ENCODE measurements at regions not wholly inside any gene's neighbourhood (a gene's known extent, or its start where the extent isn't known, plus 50 kb on each side); places are given as distances from the start of the nearest gene placed in this dataset.
"Not testable (repeated sequence)": the region's sequence is repeated elsewhere in the genome, so short reads cannot be mapped to it uniquely, and the experiment has no call there.

DNA sequence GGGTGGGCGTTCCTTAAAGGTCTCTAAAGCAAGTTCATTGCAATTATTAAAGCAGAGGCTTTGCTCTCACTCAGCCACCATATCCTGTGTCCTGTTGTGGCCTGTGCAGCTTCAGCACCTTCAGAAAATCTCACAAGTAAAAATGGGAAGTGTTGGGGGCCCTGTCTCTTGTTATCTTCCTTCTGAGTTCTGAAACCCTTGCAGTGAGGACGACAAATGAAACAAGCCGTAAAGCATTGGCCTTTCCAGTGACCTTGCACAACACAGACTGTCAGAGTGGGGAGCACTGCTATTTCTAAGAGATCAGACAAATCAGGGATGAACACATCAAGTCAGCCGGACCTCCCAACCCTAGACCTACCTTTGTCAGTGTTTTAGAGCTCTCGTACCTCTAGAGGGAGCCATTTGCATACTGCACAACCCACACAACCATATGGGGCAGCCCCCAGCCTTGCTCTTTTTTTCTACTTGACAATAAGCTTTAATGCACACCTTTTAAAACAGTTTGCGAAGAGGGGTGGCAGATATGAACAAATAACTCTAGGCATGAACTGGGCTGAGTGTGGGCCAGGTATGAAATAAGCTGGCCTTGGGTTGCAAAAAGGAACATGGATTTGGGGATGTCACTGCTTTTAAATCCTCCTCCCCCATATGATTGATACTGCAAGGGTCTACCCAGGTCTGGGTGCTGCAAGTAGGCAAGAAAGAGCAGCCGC lies 89.8 kb downstream of the KATNIP start:
- no peak for DNase-seq (ENCODE audit: low spot score)

DNA sequence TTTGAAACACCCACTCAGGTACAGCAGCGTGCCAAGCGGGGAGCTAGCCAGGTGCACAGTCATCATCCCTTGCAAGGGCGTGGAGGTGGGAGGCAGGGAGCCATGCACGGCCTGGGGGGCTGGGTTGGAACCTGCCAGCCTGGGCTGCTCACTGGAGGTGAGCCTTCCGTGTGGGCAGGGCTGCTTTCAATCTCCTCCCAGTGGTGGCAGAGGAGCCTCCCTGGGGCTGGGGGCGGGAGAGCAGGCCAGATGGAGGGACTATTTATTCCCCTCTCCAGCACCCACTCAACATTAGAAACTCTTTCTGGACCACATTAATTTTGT lies 90.3 kb downstream of the KATNIP start:
- no peak for DNase-seq (ENCODE audit: low spot score)

DNA sequence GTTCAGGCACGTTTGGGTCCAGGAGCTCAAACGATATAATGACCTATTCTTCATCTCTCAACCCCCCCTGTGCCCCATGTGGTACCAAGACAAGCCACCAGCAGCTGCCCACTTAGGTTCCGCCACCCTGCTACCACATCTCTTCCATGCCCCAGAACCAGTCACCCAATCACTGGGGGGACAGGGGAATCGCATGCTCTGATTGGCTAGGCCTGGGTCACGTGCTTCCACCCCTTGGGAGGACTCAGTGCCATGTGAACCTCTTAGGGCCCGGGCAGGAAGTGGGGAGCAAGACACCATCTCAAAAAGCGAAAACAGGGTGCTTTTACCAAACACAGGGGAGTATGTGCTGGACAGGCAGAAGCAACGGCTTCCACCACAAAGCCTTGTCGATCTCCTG lies 91.3 kb downstream of the KATNIP start:
- no peak for DNase-seq (ENCODE audit: low spot score)

DNA sequence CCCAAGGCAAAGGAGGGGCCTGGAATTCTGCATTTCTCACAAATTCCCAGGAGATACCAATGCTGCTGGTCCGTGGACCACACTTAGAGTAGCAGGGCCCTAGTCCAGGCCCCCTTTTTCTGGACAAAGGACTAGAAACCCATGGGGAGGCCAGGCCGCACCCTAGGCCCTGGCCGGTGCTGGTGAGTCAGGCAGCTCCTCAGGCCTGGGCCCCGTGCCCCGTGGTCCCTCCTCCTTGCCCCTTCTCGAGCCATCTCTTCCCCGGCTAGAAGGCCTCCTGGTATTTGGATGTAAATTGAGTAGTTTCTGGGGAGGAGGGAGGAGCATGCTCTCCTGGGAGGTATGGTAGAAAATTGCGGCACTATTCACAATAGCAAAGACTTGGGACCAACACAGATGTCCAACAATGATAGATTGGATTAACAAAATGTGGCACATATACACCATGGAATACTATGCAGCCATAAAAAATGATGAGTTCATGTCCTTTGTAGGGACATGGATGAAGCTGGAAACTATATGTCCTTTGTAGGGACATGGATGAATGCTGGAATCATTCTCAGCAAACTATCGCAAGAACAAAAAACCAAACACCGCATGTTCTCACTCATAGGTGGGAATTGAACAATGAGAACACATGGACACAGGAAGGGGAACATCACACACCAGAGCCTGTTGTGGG lies 91.9 kb downstream of the KATNIP start:
- DNase-seq (ENCODE audit: low spot score) = not testable (repeated sequence)

DNA sequence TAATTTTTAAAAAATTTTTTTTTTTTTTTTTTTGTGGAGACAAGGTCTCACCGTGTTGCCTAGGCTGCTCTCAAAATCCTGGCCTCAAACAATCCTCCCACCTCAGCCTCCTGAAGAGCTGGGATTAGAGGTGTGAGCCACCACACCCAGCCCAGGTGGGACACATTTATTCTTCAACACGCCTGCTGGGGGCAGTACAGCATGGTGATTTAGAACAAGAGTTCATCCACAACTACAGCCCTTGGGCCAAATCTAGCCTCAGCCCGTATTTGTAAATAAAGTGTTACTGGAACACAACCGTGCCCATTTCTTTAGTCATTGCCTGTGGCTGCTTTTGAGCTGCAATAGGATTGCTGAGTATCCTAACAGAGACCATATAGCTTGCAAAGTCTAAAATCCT lies 92.8 kb downstream of the KATNIP start:
- DNase-seq (ENCODE audit: low spot score) = no peak

DNA sequence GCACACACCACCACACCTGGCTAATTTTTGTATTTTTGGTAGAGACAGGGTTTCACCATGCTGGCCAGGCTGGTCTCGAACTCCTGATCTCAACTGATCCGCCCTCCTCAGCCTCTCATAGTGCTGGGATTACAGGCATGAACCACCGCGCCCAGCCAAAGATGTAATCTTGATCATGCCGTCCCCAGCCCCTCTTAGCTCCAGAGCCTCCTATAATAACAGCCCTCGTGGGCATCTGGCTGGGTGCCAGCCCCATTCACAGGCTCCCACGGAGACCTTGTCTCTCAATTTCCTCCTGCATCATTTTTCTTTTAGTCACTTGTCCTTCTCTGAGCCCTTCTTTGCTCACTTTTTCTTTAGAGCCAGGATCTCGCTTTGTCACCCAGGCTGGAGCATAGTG lies 94.2 kb downstream of the KATNIP start:
- DNase-seq (ENCODE audit: low spot score) = no peak

DNA sequence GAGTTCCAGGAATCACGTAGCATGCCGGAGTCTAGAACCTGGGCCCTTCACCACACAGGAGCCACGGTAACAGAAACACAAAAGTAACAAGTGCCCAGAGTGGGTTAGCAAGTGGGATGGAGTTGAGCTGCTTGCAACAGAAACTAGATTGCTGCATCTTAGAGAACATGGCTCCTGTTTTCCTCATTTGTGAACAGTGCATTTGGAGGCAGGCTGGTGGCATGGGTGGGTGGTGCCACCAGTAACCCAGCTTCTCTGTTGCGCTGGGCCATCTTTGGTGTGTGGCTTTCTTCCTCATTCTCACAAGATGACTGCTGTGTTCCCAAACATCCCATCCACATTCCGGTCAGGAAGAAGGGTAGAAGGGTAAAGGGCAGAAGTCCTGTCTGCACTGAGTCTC lies 95.5 kb downstream of the KATNIP start:
- DNase-seq (ENCODE audit: low spot score) = no peak

DNA sequence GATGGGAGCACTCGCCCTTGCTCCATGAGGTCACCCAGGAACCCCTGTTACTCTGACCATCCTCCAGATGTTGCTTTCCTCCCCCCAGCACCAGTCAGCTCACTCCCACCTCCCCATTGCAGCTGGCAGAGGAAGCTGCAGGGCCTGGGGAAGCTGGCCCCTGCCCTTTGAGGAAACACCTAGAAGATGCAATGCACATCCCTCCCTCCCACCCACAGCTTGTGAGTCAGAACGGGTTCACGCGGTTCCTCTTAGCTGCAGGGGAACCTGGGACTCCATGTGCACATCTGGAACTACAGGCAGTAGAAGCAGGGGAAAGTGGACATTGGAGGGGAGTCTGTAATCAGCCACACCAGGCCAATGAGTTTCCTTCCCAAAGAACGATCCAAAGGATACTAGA lies 96.9 kb downstream of the KATNIP start:
- DNase-seq (ENCODE audit: low spot score) = no peak

DNA sequence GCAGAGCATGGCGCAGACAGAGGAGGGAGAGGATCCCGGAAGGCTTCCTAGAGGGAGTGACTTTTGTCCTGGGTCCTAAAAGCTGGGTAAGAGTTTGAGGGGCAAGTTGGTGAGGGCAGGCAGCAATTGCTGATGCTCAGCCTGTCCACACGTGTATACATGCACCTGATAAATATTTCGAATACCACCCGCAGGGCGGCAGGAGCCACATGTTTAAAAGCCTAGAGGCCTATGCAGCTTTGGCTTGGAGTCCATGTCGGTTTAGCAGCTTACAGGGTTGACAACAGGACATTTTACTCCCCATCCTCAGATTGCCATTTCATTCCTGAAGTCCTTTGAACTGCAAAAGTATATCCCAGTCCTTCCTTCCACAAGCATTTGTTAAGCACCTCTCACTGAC lies 99.1 kb downstream of the KATNIP start:
- no peak for DNase-seq (ENCODE audit: low spot score)

DNA sequence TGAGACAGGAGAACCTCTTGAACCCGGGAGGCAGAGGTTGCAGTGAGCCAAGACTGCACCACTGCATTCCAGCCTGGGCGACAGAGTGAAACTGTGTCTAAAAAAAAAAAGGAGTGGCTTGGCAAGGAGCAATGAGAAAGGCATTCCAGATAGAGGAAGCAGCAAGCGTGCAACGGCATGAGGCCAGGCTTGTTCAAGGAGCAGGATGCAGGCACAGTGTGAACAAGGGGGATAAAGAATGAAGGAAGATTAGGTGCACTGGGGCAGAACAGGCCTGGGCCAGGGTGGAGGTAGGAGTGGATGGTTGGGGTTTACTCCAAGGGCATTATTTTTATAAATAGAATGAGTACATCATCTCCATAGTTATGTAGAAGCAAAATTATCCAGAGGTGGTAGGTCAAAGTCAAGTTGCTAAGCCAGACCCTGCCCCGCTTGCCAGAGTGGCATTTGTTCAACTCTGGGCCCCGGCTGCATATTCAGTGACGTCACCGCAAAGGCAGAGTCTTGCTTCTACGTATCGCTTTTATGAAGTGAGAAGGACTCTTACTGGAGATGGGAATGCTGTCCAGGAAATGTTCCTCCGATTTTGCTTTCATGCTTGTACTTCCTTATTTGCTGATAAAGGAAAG lies 100.2 kb downstream of the KATNIP start:
- no peak for DNase-seq (ENCODE audit: low spot score)

DNA sequence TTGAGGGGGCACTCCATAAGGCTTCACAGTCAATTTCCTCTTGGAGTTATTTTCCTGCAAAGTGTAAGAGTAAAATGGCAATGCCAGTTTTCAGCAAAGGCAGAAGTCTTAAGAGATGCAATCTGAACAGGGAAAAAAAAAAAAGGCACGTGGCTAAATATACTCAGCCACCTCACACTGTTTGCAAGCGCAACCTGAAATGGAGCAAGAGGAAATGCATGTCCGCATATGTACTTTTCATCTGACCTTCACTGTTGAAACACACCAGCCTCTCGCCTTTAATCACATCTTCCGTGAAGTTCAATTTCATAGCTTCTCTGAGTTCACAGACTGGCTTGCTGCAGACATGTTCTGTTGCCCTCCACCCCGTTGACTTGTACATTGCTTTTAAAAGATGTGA lies 101.4 kb downstream of the KATNIP start:
- no peak for DNase-seq (ENCODE audit: low spot score)

DNA sequence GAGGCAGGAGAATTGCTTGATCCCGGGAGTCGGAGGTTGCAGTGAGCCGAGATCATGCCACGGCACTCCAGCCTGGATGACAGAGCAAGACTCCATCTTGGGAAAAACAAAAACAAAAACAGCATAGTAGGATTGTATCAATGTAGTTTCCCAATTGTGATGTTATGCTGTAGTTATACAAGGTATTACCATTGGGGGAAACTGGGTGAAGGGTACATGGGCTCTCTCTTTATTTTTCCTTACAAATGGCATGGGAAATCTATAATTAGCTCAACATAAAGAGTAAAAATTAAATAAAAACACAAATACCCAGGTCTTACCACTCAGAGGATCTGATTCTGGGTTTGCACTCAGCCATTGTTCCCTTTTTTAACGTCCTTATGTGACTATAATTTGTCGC lies 107.9 kb downstream of the KATNIP start:
- DNase-seq (ENCODE audit: low spot score) = no peak

DNA sequence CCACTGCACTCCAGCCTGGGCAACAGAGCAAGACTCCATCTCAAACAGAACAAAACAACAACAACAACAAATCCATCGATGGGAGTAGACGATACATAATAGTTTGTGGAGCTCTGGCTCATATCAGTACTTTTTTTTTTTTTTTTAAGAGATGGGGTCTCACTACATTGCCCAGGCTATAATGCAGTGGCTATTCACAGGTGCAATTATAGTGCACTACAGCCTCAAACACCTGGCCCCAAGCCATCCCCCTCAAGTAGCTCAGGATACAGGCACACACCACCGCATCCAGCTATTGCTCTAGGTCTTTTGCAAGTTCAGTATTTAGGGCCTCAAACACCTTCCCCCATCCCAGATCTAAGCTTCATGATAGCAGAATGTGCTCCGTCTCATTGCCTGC lies 110.6 kb downstream of the KATNIP start:
- no peak for DNase-seq (ENCODE audit: low spot score)

DNA sequence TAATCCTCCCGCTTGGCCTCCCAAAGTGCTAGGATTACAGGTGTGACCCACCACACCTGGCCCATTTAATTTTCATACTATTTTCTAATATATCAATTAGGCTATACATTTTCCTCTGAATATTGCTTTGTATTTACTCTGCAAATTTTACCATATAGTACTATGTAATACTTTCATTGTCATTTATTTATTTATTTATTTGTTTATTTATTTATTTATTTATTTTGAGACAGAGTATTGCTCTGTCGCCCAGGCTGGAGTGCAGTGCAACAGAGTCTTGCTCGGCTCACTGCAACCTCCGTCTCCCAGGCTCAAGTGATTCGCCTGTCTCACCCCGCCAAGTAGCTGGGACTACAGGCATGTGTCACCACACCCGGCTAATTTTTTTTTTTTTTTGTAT lies 113.3 kb downstream of the KATNIP start:
- DNase-seq (ENCODE audit: low spot score) = not testable (repeated sequence)

DNA sequence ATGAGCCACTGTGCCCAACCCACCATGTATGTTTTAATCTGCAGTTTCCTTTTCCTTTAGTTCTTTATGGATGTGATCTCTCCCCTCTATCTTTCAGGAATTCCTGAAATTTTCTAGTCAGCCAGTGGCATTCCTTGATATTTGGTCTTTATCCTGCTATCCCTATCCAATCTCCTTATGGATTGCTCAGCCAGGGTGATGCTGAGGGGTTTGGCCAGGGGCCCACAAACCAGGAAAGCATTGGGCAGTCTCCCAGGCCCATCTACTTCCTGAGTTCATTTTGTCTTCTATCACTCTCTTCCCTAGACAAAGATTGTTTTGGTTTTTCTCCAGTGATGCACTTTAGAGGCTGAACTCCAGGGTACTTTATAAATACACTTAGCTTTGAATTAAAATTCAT lies 115.9 kb downstream of the KATNIP start:
- no peak for DNase-seq (ENCODE audit: low spot score)

DNA sequence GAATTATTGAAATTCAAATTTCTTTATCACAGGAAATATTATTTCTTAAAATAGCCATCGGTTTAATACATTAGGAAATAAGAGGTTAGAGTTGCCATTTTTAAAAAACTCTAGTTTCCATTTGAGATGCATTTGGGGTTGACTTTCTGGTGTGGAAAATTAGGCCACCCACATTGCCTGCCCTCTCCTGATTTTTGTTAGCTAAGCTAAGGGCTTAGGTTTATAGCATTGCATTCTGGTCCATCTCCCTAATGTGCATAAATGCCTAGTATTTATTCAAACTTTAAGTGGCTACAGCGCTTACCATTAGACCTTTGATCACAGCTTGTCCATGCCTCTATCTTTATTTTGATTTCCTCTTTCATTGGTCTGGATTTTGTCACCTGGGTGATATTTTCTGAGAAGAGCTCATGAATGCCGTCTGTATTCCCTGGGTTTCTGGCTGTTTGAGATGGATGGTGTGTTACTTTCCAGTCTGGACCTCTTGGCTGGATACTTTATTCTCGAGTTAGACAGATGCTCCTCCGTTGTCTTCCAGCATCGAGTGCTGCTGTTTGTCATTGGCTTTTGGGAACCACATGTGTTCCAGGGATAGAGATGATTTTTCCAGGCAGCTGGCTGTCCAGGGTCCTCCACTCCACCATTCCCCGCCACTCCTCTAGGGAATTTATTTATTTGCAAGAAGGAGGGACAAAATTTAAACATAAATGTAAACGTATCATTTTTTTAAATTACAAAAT lies 120.3 kb downstream of the KATNIP start:
- no peak for DNase-seq (ENCODE audit: low spot score)

DNA sequence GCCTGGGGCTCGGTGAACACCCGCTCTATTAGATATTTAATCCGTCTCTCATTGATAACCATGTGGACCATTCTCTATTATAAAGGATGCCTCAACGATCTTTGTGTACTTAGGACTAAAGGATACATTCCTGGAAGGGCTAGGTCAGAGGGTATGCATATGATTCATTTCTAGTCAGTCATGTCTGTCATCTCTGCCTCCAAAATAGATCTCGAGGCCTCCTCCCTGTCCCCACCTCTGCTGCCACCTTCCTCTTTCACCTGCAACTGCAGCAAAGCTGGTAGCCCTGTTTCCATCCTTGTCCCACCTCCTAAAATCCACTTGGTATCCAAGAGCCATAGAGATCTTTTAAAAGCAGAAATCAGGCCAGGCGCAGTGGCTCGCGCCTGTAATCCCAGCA lies 121.5 kb downstream of the KATNIP start:
- DNase-seq (ENCODE audit: low spot score) = no peak

DNA sequence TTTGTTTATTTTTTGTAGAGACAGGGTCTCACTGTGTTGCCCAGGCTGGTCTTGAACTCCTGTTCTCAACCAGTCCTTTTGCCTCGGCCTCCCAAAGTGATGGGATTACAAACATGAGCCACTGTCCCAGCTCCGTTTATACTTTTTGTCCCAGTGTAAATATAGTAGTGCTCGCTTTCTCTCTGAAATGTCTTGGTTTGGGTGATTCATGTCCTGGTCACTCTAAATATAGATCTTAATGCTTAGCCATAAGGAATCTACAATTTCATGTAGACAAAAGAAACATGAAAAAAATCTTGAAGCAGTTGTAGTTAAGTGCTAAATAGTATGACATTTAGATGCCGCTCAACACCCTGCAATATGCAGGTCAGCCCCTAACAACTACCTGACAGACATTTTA lies 126.9 kb downstream of the KATNIP start:
- DNase-seq (ENCODE audit: low spot score) = no peak

DNA sequence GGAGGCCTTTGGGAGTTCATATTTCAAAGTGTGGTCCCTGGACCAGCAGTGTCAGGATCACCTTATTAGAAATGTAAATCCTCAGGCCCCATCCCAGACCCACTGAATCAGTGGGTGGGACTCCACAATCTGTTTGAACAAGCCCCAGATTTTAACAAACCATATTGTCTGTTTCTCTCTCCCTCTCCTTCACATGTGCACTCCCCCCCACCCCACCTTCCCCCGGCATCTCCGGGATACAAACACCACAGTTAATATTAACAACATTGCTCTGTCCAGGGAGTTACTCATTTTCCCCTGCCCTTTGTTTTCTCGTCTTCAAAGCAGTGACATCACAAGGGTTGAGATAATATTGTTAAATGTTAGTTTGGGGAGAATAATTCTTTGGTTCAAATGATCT lies 127.3 kb downstream of the KATNIP start:
- no peak for DNase-seq (ENCODE audit: low spot score)

DNA sequence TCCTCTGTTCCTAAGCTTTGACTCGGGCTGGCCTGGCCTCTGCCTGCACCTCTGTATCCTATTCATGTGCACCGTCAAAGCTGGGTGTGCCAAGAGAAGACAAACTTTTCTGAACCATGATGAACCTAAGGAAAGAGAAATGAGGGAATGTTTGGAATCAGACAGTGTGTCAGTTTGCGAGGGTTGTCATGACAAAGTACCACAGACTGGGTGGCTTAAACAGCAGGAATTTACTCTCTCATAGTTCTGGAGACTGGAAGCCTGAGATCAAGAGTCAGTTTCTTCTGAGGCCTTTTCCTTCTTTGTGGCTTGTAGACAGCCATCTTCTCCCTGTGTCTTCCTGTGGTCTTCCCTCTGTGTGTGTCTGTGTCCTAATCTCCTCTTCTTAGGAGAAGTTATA lies 129.0 kb downstream of the KATNIP start:
- DNase-seq (ENCODE audit: low spot score) = no peak

DNA sequence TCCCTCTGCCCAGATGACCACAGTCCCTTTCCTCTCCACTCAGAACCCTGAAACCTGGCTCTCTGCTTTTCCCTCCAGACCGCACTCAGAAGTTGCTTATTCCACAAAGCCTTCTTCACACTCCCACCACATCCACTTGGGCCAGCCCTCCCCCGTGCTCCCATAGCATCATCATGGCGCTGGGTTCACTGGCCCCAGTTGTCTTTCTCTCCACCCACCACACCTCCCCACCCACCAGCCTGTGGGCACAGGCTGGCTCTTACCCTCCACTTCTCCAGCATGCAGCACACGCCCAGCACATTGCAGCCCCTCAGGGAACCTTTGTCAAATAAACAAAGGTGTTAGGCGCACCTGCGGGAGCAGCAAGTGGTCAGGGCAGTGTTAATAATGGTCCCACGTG lies 130.0 kb downstream of the KATNIP start:
- no peak for DNase-seq (ENCODE audit: low spot score)

DNA sequence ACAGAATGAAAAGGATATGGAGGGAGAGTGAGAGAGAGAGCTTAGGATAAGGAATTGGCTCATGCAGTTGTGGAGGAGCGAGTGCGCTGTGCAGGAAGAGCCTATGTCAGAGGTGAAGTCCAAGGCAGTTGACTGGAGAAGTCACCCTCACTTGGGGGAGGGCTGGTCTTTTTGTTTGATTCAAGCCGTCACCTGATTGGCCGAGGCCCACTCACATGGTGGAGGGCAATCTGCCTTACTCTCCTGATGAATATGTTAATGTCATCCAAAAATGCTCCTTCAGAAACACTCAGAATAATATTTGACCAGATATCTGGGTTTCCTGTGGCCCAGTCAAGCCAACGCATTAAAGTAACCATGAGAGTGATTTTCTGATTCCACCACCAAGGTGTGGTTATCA lies 131.7 kb downstream of the KATNIP start:
- DNase-seq (ENCODE audit: low spot score) = no peak

DNA sequence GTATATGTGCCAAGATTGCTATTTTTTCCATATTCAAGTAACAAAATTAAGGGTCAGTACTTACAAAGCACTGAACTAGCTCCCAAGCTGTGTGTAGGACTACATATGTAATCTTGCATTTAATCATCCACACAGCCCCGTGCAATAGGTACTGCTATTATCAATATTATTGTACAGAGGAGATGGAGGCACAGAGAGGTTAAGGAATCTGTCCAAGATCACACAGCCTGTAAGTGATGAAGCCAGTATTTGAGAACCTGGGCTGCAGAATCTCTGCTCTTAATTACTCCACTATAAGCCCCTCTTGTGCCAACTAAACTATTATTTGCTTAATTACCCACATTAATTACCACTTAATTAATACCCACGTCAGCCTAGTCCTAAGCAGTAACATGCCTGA lies 134.1 kb downstream of the KATNIP start:
- DNase-seq (ENCODE audit: low spot score) = no peak
